Urinary bladder (tissue), 3 donors: ENCODE measurements at regions not wholly inside any gene's neighbourhood (a gene's known extent, or its start where the extent isn't known, plus 50 kb on each side); places are given as distances from the start of the nearest gene placed in this dataset.
"Not testable (repeated sequence)": the region's sequence is repeated elsewhere in the genome, so short reads cannot be mapped to it uniquely, and the experiment has no call there.

ENCODE experiments used
- DNase-seq: peaks from one replicate; pipeline ENCODE4 v3.0.0-alpha.2; 2015; ENCODE audit errors: extremely low spot score
- H3K27ac ChIP-seq: one replicate; pipeline ENCODE4 v1.5.1; 2013; ENCODE audit warnings: low read depth, mild to moderate bottlenecking, moderate library complexity
- H3K36me3 ChIP-seq: one replicate; pipeline ENCODE4 v1.6.1; 2013; ENCODE audit warnings: mild to moderate bottlenecking, moderate library complexity; ENCODE audit not compliant: insufficient read depth
- H3K4me1 ChIP-seq: one replicate; pipeline ENCODE4 v1.6.1; 2013; ENCODE audit warnings: mild to moderate bottlenecking, moderate library complexity; ENCODE audit not compliant: insufficient read depth
- H3K4me3 ChIP-seq: one replicate; pipeline ENCODE4 v1.5.1; 2013; ENCODE audit warnings: low read depth, low read length
- WGBS: extraction: QIAGEN DNeasy Blood & Tissue Kit; methylation state at CpG from one replicate; pipeline ENCODE4 v1.1.7; 2013; 5-methylcytosine and 5-hydroxymethylcytosine counted together
- donor health status: healthy with polysubstance abuse.
- donor health status: healthy.

GRCh38 chr21:23812485-23812884, 1794.8 kb downstream of the MRPL39 start:
- 71% methylated on average over 4 of the region's 4 CpGs for WGBS
- no peaks in the 10 kb centered on the region for H3K36me3 ChIP-seq
- H3K27ac ChIP-seq = no peak overlapping the region
- DNase-seq = no peak
- H3K4me1 ChIP-seq = no peaks in the 10 kb centered on the region
- no peak overlapping the region for H3K4me3 ChIP-seq

- no peak for DNase-seq
- WGBS = 40% methylated on average over 2 of the region's 2 CpGs
- Histone ChIP-seq H3K27ac (no peak overlapping the region), H3K4me3 (no peak overlapping the region), H3K4me1 (no peaks in the 10 kb centered on the region), H3K36me3 (no peaks in the 10 kb centered on the region)
These were observed 1795.5 kb downstream of the MRPL39 start for GRCh38 chr21:23811805-23812204.

DNA sequence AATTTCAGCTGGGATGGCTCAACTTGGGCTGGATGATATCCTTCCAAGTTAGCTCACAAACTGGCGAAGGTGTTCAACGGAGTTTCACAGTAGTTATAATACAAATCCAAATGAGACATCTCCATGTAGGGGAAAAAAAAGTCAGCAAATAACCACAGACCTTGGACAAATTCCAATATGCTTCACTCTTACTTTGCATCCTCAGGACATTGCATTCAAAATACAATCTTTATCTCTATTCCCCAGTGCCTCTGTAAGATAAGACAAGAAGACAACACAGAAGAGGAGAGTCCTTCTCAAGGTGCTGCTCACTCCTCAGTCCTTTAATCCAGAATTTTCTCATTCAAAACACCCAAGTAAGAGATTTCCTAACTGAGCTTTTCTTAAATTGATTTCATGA, 1797.7 kb downstream of the MRPL39 start:
- 78% methylated on average over 2 of the region's 2 CpGs for WGBS
- Histone ChIP-seq H3K4me3 (no peak overlapping the region), H3K27ac (no peak overlapping the region), H3K4me1 (no peaks in the 10 kb centered on the region), H3K36me3 (no peaks in the 10 kb centered on the region)
- DNase-seq = no peak

DNA sequence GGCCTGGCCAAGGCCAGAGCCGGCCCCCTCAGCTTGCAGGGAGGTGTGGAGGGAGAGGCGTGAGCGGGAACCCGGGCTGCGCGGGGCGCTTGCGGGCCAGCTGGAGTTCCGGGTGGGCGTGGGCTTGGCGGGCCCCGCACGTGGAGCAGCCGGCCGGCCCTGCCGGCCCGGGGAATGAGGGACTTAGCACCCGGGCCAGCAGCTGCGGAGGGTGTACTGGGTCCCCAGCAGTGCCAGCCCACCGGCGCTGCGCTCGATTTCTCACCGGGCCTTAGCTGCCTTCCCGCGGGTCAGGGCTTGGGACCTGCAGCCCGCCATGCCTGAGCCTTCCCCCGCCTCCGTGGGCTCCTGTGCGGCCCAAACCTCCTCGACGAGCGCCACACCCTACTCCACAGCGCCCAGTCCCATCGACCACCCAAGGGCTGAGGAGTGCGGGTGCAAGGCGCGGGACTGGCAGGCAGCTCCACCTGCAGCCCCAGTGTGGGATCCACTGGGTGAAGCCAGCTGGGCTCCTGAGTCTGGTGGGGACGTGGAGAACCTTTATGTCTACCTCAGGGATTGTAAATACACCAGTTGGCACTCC, 1800.2 kb downstream of the MRPL39 start:
- WGBS = 94% methylated on average over 39 of the region's 39 CpGs
- H3K36me3 ChIP-seq, H3K4me1 ChIP-seq, DNase-seq, H3K27ac ChIP-seq, H3K4me3 ChIP-seq: not testable (repeated sequence)

DNA sequence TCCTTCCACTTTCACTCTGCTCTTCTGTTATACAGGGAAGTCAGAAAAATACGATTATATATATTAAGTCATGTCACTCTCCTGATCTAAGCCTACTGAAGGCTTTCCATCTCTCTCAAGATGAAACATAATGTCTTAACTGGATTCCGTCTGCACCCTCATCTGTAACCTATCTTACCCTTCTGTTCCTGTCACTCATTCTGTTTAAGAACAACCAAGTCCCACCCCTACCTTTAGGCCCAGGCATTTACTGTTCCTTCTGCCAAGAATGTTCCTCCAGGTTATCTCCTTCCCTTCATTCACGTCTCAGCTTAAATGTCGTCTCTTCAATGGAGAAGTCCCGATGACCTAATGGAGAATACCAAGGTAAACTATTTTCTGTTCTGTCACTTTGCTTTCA, 1802.4 kb downstream of the MRPL39 start:
- Histone ChIP-seq H3K4me1 (no peaks in the 10 kb centered on the region), H3K27ac (no peak overlapping the region), H3K36me3 (no peaks in the 10 kb centered on the region), H3K4me3 (no peak overlapping the region)
- 82% methylated on average over 5 of the region's 5 CpGs for WGBS
- no peak for DNase-seq

- 70% methylated on average over 6 of the region's 6 CpGs for WGBS
- H3K4me3 ChIP-seq = no peak overlapping the region
- H3K4me1 ChIP-seq = no peaks in the 10 kb centered on the region
- no peaks in the 10 kb centered on the region for H3K36me3 ChIP-seq
- no peak for DNase-seq
- no peak overlapping the region for H3K27ac ChIP-seq
These were observed 1806.0 kb downstream of the MRPL39 start for GRCh38 chr21:23801292-23801691.

DNA sequence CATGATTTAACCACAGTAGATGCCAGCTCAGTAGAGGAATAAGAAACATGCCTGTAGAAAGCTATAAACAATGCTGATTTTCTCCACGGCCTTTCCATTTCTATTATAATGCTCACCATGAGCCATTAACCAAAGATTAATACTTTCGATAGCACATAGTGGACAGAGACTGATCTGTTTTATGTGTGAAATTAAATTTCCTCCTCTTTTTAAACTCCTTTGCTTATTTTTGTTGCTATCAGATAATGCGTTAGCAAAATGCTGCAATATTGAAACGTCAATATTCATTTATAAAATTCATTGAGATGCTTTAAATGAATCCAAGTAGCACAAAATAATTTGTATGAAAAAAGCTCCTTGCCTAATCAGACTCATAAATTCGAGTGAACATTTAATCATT, 1807.9 kb downstream of the MRPL39 start:
- Histone ChIP-seq H3K36me3 (no peaks in the 10 kb centered on the region), H3K4me3 (no peak overlapping the region), H3K4me1 (no peaks in the 10 kb centered on the region), H3K27ac (no peak overlapping the region)
- WGBS = 71% methylated on average over 5 of the region's 5 CpGs
- no peak for DNase-seq

GRCh38 chr21:23792300-23792699, 1815.0 kb downstream of the MRPL39 start:
- H3K4me3 ChIP-seq = no peak overlapping the region
- H3K27ac ChIP-seq = no peak overlapping the region
- no peaks in the 10 kb centered on the region for H3K36me3 ChIP-seq
- DNase-seq = no peak
- WGBS = 20% methylated on average over 1 of the region's 1 CpG
- H3K4me1 ChIP-seq = no peaks in the 10 kb centered on the region

DNA sequence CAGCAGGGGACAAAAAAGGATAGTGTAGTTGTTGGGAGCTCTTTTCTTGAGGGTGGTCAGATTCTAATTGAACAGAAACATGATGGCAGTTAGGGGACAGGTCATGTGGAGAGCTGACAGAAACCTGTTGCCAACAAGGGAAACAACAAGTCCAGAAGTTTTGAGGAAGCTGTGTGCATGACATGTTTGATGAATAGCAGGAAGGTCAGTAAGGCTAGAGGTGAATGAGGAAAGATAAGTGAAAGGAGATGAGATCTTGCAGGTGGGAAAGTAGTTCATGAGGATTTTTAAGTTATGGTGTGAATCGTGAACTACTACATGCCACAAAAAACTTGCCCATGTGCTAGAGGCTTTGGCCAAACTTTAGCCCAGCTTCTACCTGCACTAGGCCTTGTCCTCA, 1817.4 kb downstream of the MRPL39 start:
- Histone ChIP-seq H3K4me3 (no peak overlapping the region), H3K36me3 (no peaks in the 10 kb centered on the region), H3K27ac (no peak overlapping the region), H3K4me1 (no peaks in the 10 kb centered on the region)
- no peak for DNase-seq
- 79% methylated on average over 1 of the region's 1 CpG for WGBS

- Histone ChIP-seq H3K36me3 (no peaks in the 10 kb centered on the region), H3K27ac (no peak overlapping the region), H3K4me3 (no peak overlapping the region), H3K4me1 (no peaks in the 10 kb centered on the region)
- no peak for DNase-seq
- 70% methylated on average over 2 of the region's 2 CpGs for WGBS
These were observed 1827.0 kb downstream of the MRPL39 start for GRCh38 chr21:23780326-23780725.

- 91% methylated on average over 2 of the region's 2 CpGs for WGBS
- H3K36me3 ChIP-seq = no peaks in the 10 kb centered on the region
- no peak overlapping the region for H3K4me3 ChIP-seq
- no peak for DNase-seq
- no peaks in the 10 kb centered on the region for H3K4me1 ChIP-seq
- H3K27ac ChIP-seq = no peak overlapping the region
These were observed 1863.5 kb downstream of the MRPL39 start for GRCh38 chr21:23743821-23744220.

- DNase-seq = no peak
- 66% methylated on average over 5 of the region's 5 CpGs for WGBS
- no peak overlapping the region for H3K4me3 ChIP-seq
- H3K36me3 ChIP-seq = no peaks in the 10 kb centered on the region
- no peaks in the 10 kb centered on the region for H3K4me1 ChIP-seq
- H3K27ac ChIP-seq = no peak overlapping the region
These were observed 1866.8 kb downstream of the MRPL39 start for GRCh38 chr21:23740463-23740862.

DNA sequence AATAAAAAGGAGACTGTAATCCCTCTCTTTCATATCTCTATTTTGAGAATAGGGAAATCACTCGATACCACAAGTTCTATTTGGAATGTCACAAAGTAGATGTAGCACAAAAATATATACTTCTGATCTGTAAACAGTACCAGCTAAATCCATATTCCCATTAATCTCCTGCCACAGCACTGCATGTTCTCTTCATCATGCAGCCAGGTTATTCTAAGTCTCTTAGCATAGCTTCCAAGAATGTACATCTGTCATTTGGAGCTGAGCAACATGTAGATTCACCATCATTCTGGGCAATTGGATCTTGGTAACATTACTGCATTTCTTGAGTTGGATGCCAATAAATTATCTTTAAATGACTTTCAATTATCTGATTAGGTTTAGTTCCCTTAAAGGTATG, 1874.5 kb downstream of the MRPL39 start:
- H3K27ac ChIP-seq = no peak overlapping the region
- DNase-seq = no peak
- no peaks in the 10 kb centered on the region for H3K4me1 ChIP-seq
- H3K36me3 ChIP-seq = no peaks in the 10 kb centered on the region
- H3K4me3 ChIP-seq = no peak overlapping the region
- WGBS = 76% methylated on average over 1 of the region's 1 CpG

DNA sequence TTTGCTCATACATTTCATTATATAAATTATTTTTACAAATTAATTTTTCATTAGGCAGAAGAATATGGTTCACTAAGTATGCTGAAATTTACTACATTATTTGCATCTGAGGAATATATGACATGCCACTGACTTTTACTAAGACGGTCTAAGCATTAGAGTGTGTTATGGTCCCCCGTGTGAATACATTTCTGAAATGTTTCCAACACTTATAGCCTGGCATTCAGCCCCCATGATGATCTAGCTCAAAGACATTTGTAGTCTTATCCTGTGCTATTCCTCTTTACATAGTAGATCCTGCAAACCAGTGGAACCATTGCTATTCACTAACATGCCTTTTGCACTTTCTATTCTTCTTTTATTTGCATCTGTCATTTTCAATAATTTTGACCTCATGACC, 1878.0 kb downstream of the MRPL39 start:
- no peaks in the 10 kb centered on the region for H3K4me1 ChIP-seq
- DNase-seq = no peak
- 31% methylated on average over 2 of the region's 2 CpGs for WGBS

DNA sequence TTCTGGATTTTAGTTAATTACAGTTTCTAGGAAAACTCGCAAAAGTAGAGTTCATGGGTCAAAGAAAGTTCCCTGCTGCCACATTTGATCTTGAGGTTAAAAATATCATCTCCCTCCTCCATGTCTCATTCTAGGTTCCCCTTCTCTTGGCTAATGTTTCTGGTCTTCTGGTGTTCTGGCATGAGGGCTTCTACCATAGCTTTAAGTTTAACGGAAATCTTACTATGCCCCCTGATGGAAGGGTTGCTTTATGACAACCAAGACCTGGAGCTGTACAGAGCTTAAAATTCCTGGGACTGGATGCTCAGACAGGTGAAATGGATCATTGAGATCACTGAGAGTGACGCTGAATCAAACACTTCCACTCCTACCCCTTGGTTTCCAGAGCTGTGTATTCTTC, 1881.7 kb downstream of the MRPL39 start:
- no peak for DNase-seq
- Histone ChIP-seq H3K27ac (no peak overlapping the region), H3K4me1 (no peaks in the 10 kb centered on the region), H3K4me3 (no peak overlapping the region), H3K36me3 (no peaks in the 10 kb centered on the region)
- 74% methylated on average over 3 of the region's 3 CpGs for WGBS

More for the DNA sequence above, 1878.0 kb downstream of the MRPL39 start:
- Histone ChIP-seq H3K4me3 (no peak overlapping the region), H3K36me3 (no peaks in the 10 kb centered on the region), H3K27ac (no peak overlapping the region)
